GM13977 (cell line): ENCODE measurements at regions not wholly inside any gene's neighbourhood (a gene's known extent, or its start where the extent isn't known, plus 50 kb on each side); places are given as distances from the start of the nearest gene placed in this dataset.

Source experiments
- DNase-seq: peaks from one replicate; pipeline ENCODE4 v3.0.0; 2012; ENCODE audit warnings: low spot score
- CTCF ChIP-seq: IDR thresholded peaks from 2 replicates; pipeline ENCODE4 v1.5.1; 2012; ENCODE audit warnings: mild to moderate bottlenecking, control low read depth; ENCODE audit not compliant: insufficient read depth; ENCODE audit errors: extremely low read depth, missing control alignments
- in situ Hi-C: fragments of 300-500 bp; cut with MboI; formaldehyde crosslinking; loops from one replicate; pipeline ENCODE4 v1.12.0; 2022; ENCODE audit warnings: low sequenced_read_pairs, low pct_unique_long_range_greater_than_20kb, mixed read lengths, inconsistent platforms; ENCODE audit not compliant: unreplicated experiment

- no peak for DNase-seq
- in situ Hi-C loops = no loop called here
- no peak for TF ChIP-seq CTCF
Observed at GRCh38 chr10:111974325-111974724, 209.2 kb downstream of the GPAM start.

- TF ChIP-seq CTCF = no peak
- in situ Hi-C loops = no loop called here
- no peak for DNase-seq
Observed at GRCh38 chr10:111976557-111976956, 207.0 kb downstream of the GPAM start.

- TF ChIP-seq CTCF = no peak
- in situ Hi-C loops = no loop called here
- no peak for DNase-seq
Observed at GRCh38 chr10:111984057-111984456, 199.5 kb downstream of the GPAM start.

GRCh38 chr10:111986079-111986478 is 197.5 kb downstream of the GPAM start:
- no peak for TF ChIP-seq CTCF
- in situ Hi-C loops = no loop called here
- no peak for DNase-seq

- in situ Hi-C loops = no loop called here
- TF ChIP-seq CTCF = no peak
- no peak for DNase-seq
Observed at GRCh38 chr10:111988646-111989045, 194.9 kb downstream of the GPAM start.

GRCh38 chr10:111989136-111989911 is 194.2 kb downstream of the GPAM start:
- TF ChIP-seq CTCF = no peak
- in situ Hi-C loops = no loop called here
- DNase-seq = no peak

GRCh38 chr10:111990734-111991133 is 192.8 kb downstream of the GPAM start:
- no peak for DNase-seq
- in situ Hi-C loops = no loop called here
- no peak for TF ChIP-seq CTCF
